Activated CD4-positive, alpha-beta T cell treated with anti-CD3 and anti-CD28 coated beads for 36 hours (primary cell): ENCODE measurements at regions not wholly inside any gene's neighbourhood (a gene's known extent, or its start where the extent isn't known, plus 50 kb on each side); places are given as distances from the start of the nearest gene placed in this dataset.

Experiments
- ATAC-seq: fragments of 200-7000 bp; cut with Tn5 transposase; one replicate; pipeline ENCODE4 v1.10.0; 2021; ENCODE audit warnings: mild to moderate bottlenecking, moderate library complexity
- CTCF ChIA-PET: fragments of 350-600 bp; sonication (Branson Sonifier 250); formaldehyde crosslinking; loops from one replicate; lab custom pipeline; 2021; ENCODE audit warnings: antibody characterized with exemption; lab: Charles Lee
- POLR2A ChIA-PET: fragments of 350-600 bp; sonication (Branson Sonifier 250); formaldehyde crosslinking; loops from one replicate; lab custom pipeline; 2021; ENCODE audit warnings: antibody characterized with exemption, inconsistent platforms; lab: Charles Lee
- DNase-seq: peaks from one replicate; pipeline ENCODE4 v3.0.0-alpha.2; 2020
- H3K27ac Mint-ChIP-seq: one replicate; pipeline ENCODE4 v1.8.0; 2021; ENCODE audit warnings: mixed read lengths
- H3K27me3 Mint-ChIP-seq: one replicate; pipeline ENCODE4 v1.8.0; 2021; ENCODE audit warnings: mixed read lengths
- H3K36me3 Mint-ChIP-seq: one replicate; pipeline ENCODE4 v1.8.0; 2021; ENCODE audit warnings: low read depth, mixed read lengths
- H3K4me1 Mint-ChIP-seq: one replicate; pipeline ENCODE4 v1.8.0; 2021; ENCODE audit warnings: mixed read lengths
- H3K4me3 Mint-ChIP-seq: one replicate; pipeline ENCODE4 v1.8.0; 2021; ENCODE audit warnings: mild to moderate bottlenecking, moderate library complexity, mixed read lengths
- H3K9me3 Mint-ChIP-seq: one replicate; pipeline ENCODE4 v1.8.0; 2021; ENCODE audit warnings: low read depth, mixed read lengths
- intact Hi-C, 2 experiments: fragments of 100-400 bp; cut with DNase I in 1 of 2; cut with micrococcal nuclease in 1 of 2; formaldehyde crosslinking; loops; one replicate each; pipeline versions ENCODE4 v1.14.2 to v1.15.1; 2022 to 2024; cut with DNase I, micrococcal nuclease

GRCh38 chr6:18976091-18976490 is 588.9 kb downstream of the RNF144B start:
- peaks cover 2% of the 10 kb centered on the region for H3K27me3 Mint-ChIP-seq
- ATAC-seq = no peak
- no peaks in the 10 kb centered on the region for H3K36me3 Mint-ChIP-seq
- no peak overlapping the region for H3K27ac Mint-ChIP-seq
- ChIA-PET POLR2A (no interaction called here), CTCF (interaction anchor here (2.0 kb wide), 1 partner anchor 15 kb away, joined by 8 read pairs; no protein-coding TSS in a partner anchor)
- intact Hi-C loops = no loop called here
- DNase-seq = no peak
- peaks cover under 1% of the 10 kb centered on the region for H3K9me3 Mint-ChIP-seq
- H3K4me3 Mint-ChIP-seq = no peak overlapping the region
- no peaks in the 10 kb centered on the region for H3K4me1 Mint-ChIP-seq

DNA sequence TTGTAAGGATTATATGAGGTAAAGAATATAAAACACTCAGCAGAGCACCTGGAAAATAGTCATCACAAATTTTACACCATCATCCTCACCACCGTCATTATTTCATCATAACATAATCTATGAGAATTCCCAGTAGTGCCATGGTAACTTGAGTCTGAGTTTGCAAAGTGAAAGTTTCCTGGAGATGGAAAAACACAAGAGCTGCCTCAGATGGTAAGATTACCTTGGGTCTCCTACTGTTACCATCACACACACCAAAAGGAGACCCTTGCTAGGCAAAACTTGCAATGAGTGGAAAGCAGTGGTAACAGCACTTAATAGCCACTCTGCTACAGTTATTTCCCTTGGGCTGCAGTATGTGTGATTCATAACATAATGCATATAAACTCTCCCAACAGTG is 589.8 kb downstream of the RNF144B start:
- peaks cover 2% of the 10 kb centered on the region for H3K9me3 Mint-ChIP-seq
- DNase-seq (no peak), ATAC-seq (no peak)
- no peak overlapping the region for H3K4me3 Mint-ChIP-seq
- no peaks in the 10 kb centered on the region for H3K36me3 Mint-ChIP-seq
- H3K4me1 Mint-ChIP-seq = no peaks in the 10 kb centered on the region
- ChIA-PET POLR2A (no interaction called here), CTCF (no interaction called here)
- no peak overlapping the region for H3K27ac Mint-ChIP-seq
- H3K27me3 Mint-ChIP-seq = peaks cover 2% of the 10 kb centered on the region
- intact Hi-C loops = no loop called here

DNA sequence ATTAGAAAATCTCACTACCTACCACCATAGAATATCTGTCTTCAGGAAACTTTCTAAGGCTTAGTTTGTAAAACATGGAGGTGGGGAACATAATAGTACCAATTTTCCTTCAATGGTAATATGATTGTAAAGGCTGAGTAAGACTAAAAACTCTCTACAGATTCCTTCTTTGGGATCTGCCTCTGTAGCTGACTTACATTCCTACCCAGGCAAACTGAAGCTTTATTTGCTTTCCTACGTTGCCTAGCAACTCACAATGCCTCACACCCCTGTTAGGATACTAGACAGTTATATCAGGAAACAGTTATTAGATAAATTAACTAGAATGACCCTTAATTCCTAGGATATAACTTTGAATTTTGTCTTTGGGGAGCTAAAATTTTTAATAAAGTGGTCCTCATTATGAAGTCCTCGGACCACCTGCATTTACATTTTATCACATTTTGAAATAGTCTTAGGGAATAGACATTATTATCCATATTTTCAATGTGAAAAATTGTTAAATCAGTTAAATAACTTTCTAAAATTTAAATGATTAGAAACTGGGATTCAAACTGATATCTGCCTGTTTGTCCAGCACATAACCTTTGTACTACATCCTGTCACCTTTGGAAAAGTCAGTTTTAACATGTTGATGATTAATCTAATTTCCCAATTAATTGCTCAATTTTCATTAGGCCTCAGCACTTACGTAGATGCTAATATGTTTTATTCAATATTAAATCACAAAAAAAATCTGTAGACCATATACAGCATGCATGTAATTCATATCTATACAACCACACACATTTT is 591.4 kb downstream of the RNF144B start:
- Mint-ChIP-seq H3K36me3 (no peaks in the 10 kb centered on the region), H3K4me1 (no peaks in the 10 kb centered on the region), H3K27me3 (peaks cover 2% of the 10 kb centered on the region), H3K27ac (no peak overlapping the region), H3K4me3 (no peak overlapping the region), H3K9me3 (peaks cover 2% of the 10 kb centered on the region)
- no peak for DNase-seq
- POLR2A ChIA-PET = no interaction called here
- ATAC-seq = no peak
- CTCF ChIA-PET = no interaction called here
- intact Hi-C loops = no loop called here

- no peak overlapping the region for H3K4me3 Mint-ChIP-seq
- ATAC-seq (no peak), DNase-seq (no peak)
- no peaks in the 10 kb centered on the region for H3K36me3 Mint-ChIP-seq
- H3K27me3 Mint-ChIP-seq = no peaks in the 10 kb centered on the region
- CTCF ChIA-PET = no interaction called here
- no peak overlapping the region for H3K27ac Mint-ChIP-seq
- POLR2A ChIA-PET = no interaction called here
- intact Hi-C loops = no loop called here
- no peaks in the 10 kb centered on the region for H3K4me1 Mint-ChIP-seq
- peaks cover 2% of the 10 kb centered on the region for H3K9me3 Mint-ChIP-seq
Observed at GRCh38 chr6:18985061-18985460, 597.9 kb downstream of the RNF144B start.

- ChIA-PET CTCF (no interaction called here), POLR2A (no interaction called here)
- peaks cover 4% of the 10 kb centered on the region for H3K9me3 Mint-ChIP-seq
- H3K4me3 Mint-ChIP-seq = no peak overlapping the region
- no peaks in the 10 kb centered on the region for H3K36me3 Mint-ChIP-seq
- ATAC-seq (no peak), DNase-seq (no peak)
- no peaks in the 10 kb centered on the region for H3K4me1 Mint-ChIP-seq
- peaks cover 2% of the 10 kb centered on the region for H3K27me3 Mint-ChIP-seq
- intact Hi-C loops = no loop called here
- no peak overlapping the region for H3K27ac Mint-ChIP-seq
Observed at GRCh38 chr6:18985996-18986395, 598.8 kb downstream of the RNF144B start.

GRCh38 chr6:18988636-18989035 is 601.5 kb downstream of the RNF144B start:
- CTCF ChIA-PET = no interaction called here

GRCh38 chr6:18990059-18990978 is 603.2 kb downstream of the RNF144B start:
- peaks cover 2% of the 10 kb centered on the region for H3K9me3 Mint-ChIP-seq
- no peaks in the 10 kb centered on the region for H3K4me1 Mint-ChIP-seq
- ChIA-PET CTCF (interaction anchor here (0.5 to 3.2 kb wide), 3 partner anchors 15 to 395 kb away, joined by 3 to 8 read pairs (median 5); no protein-coding TSS in a partner anchor), POLR2A (no interaction called here)
- H3K36me3 Mint-ChIP-seq = no peaks in the 10 kb centered on the region
- no peak overlapping the region for H3K4me3 Mint-ChIP-seq
- peaks cover 2% of the 10 kb centered on the region for H3K27me3 Mint-ChIP-seq
- ATAC-seq = no peak
- no peak overlapping the region for H3K27ac Mint-ChIP-seq
- DNase-seq = peak; percentile 71
- intact Hi-C loops = loop anchor here in 1 of 2 experiments (5.0 to 10.0 kb wide), 2 partner anchors 222 to 1064 kb away; no protein-coding TSS in a partner anchor

More at GRCh38 chr6:18988636-18989035, 601.5 kb downstream of the RNF144B start:
- H3K4me1 Mint-ChIP-seq = no peaks in the 10 kb centered on the region
- POLR2A ChIA-PET = no interaction called here
- ATAC-seq (no peak), DNase-seq (no peak)
- peaks cover 2% of the 10 kb centered on the region for H3K9me3 Mint-ChIP-seq
- intact Hi-C loops = no loop called here
- no peak overlapping the region for H3K27ac Mint-ChIP-seq
- H3K4me3 Mint-ChIP-seq = no peak overlapping the region
- no peaks in the 10 kb centered on the region for H3K36me3 Mint-ChIP-seq
- H3K27me3 Mint-ChIP-seq = peaks cover 2% of the 10 kb centered on the region

GRCh38 chr6:18997375-18997826 is 610.3 kb downstream of the RNF144B start:
- ChIA-PET POLR2A (no interaction called here), CTCF (no interaction called here)
- peaks cover 4% of the 10 kb centered on the region for H3K9me3 Mint-ChIP-seq
- intact Hi-C loops = loop anchor here in 1 of 2 experiments (5.0 to 10.0 kb wide), 2 partner anchors 855 to 1057 kb away; no protein-coding TSS in a partner anchor
- no peaks in the 10 kb centered on the region for H3K36me3 Mint-ChIP-seq
- no peaks in the 10 kb centered on the region for H3K4me1 Mint-ChIP-seq
- ATAC-seq (peak; percentile 47), DNase-seq (no peak)
- H3K27me3 Mint-ChIP-seq = no peaks in the 10 kb centered on the region
- H3K4me3 Mint-ChIP-seq = no peak overlapping the region
- no peak overlapping the region for H3K27ac Mint-ChIP-seq

- peaks cover 2% of the 10 kb centered on the region for H3K9me3 Mint-ChIP-seq
- H3K36me3 Mint-ChIP-seq = no peaks in the 10 kb centered on the region
- no peaks in the 10 kb centered on the region for H3K4me1 Mint-ChIP-seq
- intact Hi-C loops = no loop called here
- H3K27ac Mint-ChIP-seq = no peak overlapping the region
- ChIA-PET POLR2A (no interaction called here), CTCF (no interaction called here)
- H3K27me3 Mint-ChIP-seq = no peaks in the 10 kb centered on the region
- no peak for ATAC-seq
- H3K4me3 Mint-ChIP-seq = no peak overlapping the region
- no peak for DNase-seq
Observed at GRCh38 chr6:19002976-19003560, 615.9 kb downstream of the RNF144B start.

DNA sequence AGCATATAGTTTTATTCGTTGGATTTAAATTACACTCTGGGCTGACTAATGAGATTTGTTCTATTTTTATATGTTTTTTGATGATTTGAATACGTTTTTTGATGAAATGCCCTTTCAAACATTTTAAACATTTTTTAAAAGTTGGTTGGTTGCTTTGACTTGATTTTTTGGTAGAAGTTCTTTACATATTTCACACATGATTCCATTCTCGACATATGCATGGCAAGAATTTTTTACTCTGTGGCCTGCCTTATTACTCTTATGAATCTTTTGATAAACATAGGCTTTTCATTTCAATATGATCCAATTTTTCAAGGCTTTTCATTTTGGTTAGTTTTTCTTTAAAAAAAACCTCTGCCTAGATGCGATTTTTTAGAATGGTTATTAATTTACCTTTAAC is 617.0 kb downstream of the RNF144B start:
- intact Hi-C loops = no loop called here
- Mint-ChIP-seq H3K36me3 (no peaks in the 10 kb centered on the region), H3K4me1 (no peaks in the 10 kb centered on the region), H3K4me3 (no peak overlapping the region), H3K9me3 (no peaks in the 10 kb centered on the region), H3K27me3 (no peaks in the 10 kb centered on the region), H3K27ac (no peak overlapping the region)
- DNase-seq (no peak), ATAC-seq (no peak)
- CTCF ChIA-PET = no interaction called here
- POLR2A ChIA-PET = no interaction called here

GRCh38 chr6:19009769-19010168 is 622.6 kb downstream of the RNF144B start:
- Mint-ChIP-seq H3K27ac (no peak overlapping the region), H3K36me3 (no peaks in the 10 kb centered on the region), H3K27me3 (no peaks in the 10 kb centered on the region), H3K9me3 (no peaks in the 10 kb centered on the region), H3K4me3 (no peak overlapping the region), H3K4me1 (no peaks in the 10 kb centered on the region)
- ChIA-PET POLR2A (no interaction called here), CTCF (interaction anchor here (0.7 kb wide), 1 partner anchor 321 kb away, joined by 3 read pairs; no protein-coding TSS in a partner anchor)
- intact Hi-C loops = no loop called here
- DNase-seq = no peak
- no peak for ATAC-seq
